GM23338 (cell line): ENCODE measurements at regions not wholly inside any gene's neighbourhood (a gene's known extent, or its start where the extent isn't known, plus 50 kb on each side); places are given as distances from the start of the nearest gene placed in this dataset.

Source experiments
- ATAC-seq: fragments of 200-7000 bp; cut with Tn5 transposase; 3 replicates; pipeline ENCODE4 v1.9.1; 2020
- DNase-seq: peaks from one replicate; pipeline ENCODE4 v3.0.0-alpha.2; 2015; ENCODE audit warnings: low spot score
- H2AFZ ChIP-seq: fragments of 200-600 bp; sonication (generic); 2 replicates; pipeline ENCODE4 v1.8.0; 2016; ENCODE audit warnings: antibody characterized with exemption, mild to moderate bottlenecking, moderate library complexity
- H3F3A ChIP-seq: fragments of 200-600 bp; sonication (generic); replicated peaks from 2 replicates; pipeline ENCODE4 v1.8.0; 2017; ENCODE audit warnings: antibody characterized with exemption, mixed run types, low read depth
- H3K27ac ChIP-seq: fragments of 200-600 bp; sonication (generic); 2 replicates; pipeline ENCODE4 v1.6.1; 2016; ENCODE audit warnings: low read depth
- H3K27me3 ChIP-seq: fragments of 200-600 bp; sonication (generic); 2 replicates; pipeline ENCODE4 v1.8.0; 2016; ENCODE audit warnings: mild to moderate bottlenecking, mixed run types, moderate library complexity; ENCODE audit not compliant: insufficient read depth
- H3K36me3 ChIP-seq: fragments of 200-600 bp; sonication (generic); 2 replicates; pipeline ENCODE4 v1.8.0; 2016; ENCODE audit warnings: mild to moderate bottlenecking; ENCODE audit not compliant: insufficient read depth
- H3K4me1 ChIP-seq: fragments of 200-600 bp; sonication (generic); 2 replicates; pipeline ENCODE4 v1.8.0; 2016; ENCODE audit warnings: mild to moderate bottlenecking, moderate library complexity; ENCODE audit not compliant: insufficient read depth
- H3K4me2 ChIP-seq: fragments of 200-600 bp; sonication (generic); 2 replicates; pipeline ENCODE4 v1.7.1; 2017; ENCODE audit warnings: mixed run types
- H3K4me3 ChIP-seq: fragments of 200-600 bp; sonication (generic); 2 replicates; pipeline ENCODE4 v1.6.1; 2016; ENCODE audit warnings: mixed run types
- H3K79me2 ChIP-seq: fragments of 200-600 bp; sonication (generic); replicated peaks from 2 replicates; pipeline ENCODE4 v1.8.0; 2017; ENCODE audit warnings: mild to moderate bottlenecking; ENCODE audit not compliant: insufficient read depth
- H3K9me2 ChIP-seq: fragments of 200-600 bp; sonication (generic); 2 replicates; pipeline ENCODE4 v1.8.0; 2017; ENCODE audit not compliant: insufficient read depth
- H4K20me1 ChIP-seq: fragments of 200-600 bp; sonication (generic); replicated peaks from 2 replicates; pipeline ENCODE4 v1.8.0; 2017; ENCODE audit warnings: mild to moderate bottlenecking; ENCODE audit not compliant: insufficient read depth
- H3K27ac Mint-ChIP-seq: 2 replicates; pipeline ENCODE4 v1.8.0; 2020; ENCODE audit warnings: inconsistent platforms, mild to moderate bottlenecking, moderate library complexity, mixed read lengths
- H3K27me3 Mint-ChIP-seq: 3 replicates; pipeline ENCODE4 v1.8.0; 2022; ENCODE audit warnings: low read depth, mild to moderate bottlenecking, moderate library complexity, mixed read lengths, inconsistent platforms; ENCODE audit not compliant: insufficient read depth, poor library complexity
- H3K36me3 Mint-ChIP-seq: 3 replicates; pipeline ENCODE4 v1.8.0; 2021; ENCODE audit warnings: low read depth, mild to moderate bottlenecking, inconsistent platforms, moderate library complexity, mixed read lengths
- H3K4me1 Mint-ChIP-seq: 3 replicates; pipeline ENCODE4 v1.8.0; 2020; ENCODE audit warnings: mild to moderate bottlenecking, inconsistent platforms, mixed read lengths
- H3K4me3 Mint-ChIP-seq: 3 replicates; pipeline ENCODE4 v1.8.0; 2021; ENCODE audit warnings: moderate library complexity, mild to moderate bottlenecking, inconsistent platforms, mixed read lengths
- H3K9me3 Mint-ChIP-seq: 3 replicates; pipeline ENCODE4 v1.8.0; 2020; ENCODE audit warnings: moderate library complexity, mild to moderate bottlenecking, inconsistent platforms, mixed read lengths
- CTCF ChIP-seq, 2 experiments: fragments of 200-600 bp in 1 of 2; sonication (generic) in 1 of 2; conservative IDR thresholded peaks; 2 replicates each; pipeline versions ENCODE4 v1.5.1 to v1.6.1; 2016 to 2017; ENCODE audit warnings: antibody characterized with exemption in 2 of 2, low read depth in 2 of 2, mild to moderate bottlenecking in 2 of 2, moderate library complexity in 1 of 2
- ETS1 ChIP-seq: IDR thresholded peaks from 2 replicates; pipeline ENCODE4 v1.6.1; 2016; ENCODE audit warnings: antibody characterized with exemption
- EZH2phosphoT487 ChIP-seq: fragments of 200-600 bp; sonication (generic); IDR thresholded peaks from one replicate; pipeline ENCODE4 v1.8.1; 2018; ENCODE audit warnings: antibody characterized with exemption; ENCODE audit not compliant: unreplicated experiment
- NANOG ChIP-seq: IDR thresholded peaks from 2 replicates; pipeline ENCODE4 v1.6.1; 2016; ENCODE audit warnings: antibody characterized with exemption, borderline replicate concordance
- POLR2AphosphoS5 ChIP-seq: IDR thresholded peaks from 2 replicates; pipeline ENCODE4 v1.6.1; 2016; ENCODE audit warnings: antibody characterized with exemption, low read depth
- REST ChIP-seq: IDR thresholded peaks from one replicate; pipeline ENCODE4 v1.6.1; 2018; ENCODE audit warnings: antibody characterized with exemption; ENCODE audit not compliant: unreplicated experiment
- STAT1 ChIP-seq: IDR thresholded peaks from one replicate; pipeline ENCODE4 v1.6.1; 2016; ENCODE audit warnings: antibody characterized with exemption; ENCODE audit not compliant: unreplicated experiment
- ZNF331 ChIP-seq: fragments of 250-450 bp; sonication (Bioruptor Pico); IDR thresholded peaks from 2 replicates; pipeline ENCODE4 v1.5.0; 2020; ENCODE audit warnings: low read depth, mild to moderate bottlenecking, moderate library complexity
- ZNF462 ChIP-seq: fragments of 250-450 bp; sonication (Bioruptor Pico); IDR thresholded peaks from 2 replicates; pipeline ENCODE4 v1.5.0; 2020; ENCODE audit warnings: mild to moderate bottlenecking, moderate library complexity

GRCh38 chr22:23419931-23420330, 160.2 kb downstream of the IGLL1 start (continued):
- TF ChIP-seq REST (no peak), ETS1 (no peak)

- no peak for ATAC-seq
- no peaks in the 10 kb centered on the region for H3F3A ChIP-seq
- no peak for TF ChIP-seq ZNF462 (CRISPR knock-in tag)
- no peak for TF ChIP-seq REST
- no peak for TF ChIP-seq EZH2phosphoT487
- TF ChIP-seq CTCF (conservative IDR thresholded peaks at IDR 0.05; ENCODE audit: low read depth in 2 of 2), result no peak
- no peak for TF ChIP-seq NANOG
- no peak for TF ChIP-seq STAT1
- no peak for TF ChIP-seq ZNF331
- TF ChIP-seq POLR2AphosphoS5, result no peak
These were observed 160.9 kb downstream of the IGLL1 start for GRCh38 chr22:23419171-23419570.

More at GRCh38 chr22:23419171-23419570, 160.9 kb downstream of the IGLL1 start:
- no peak overlapping the region for H3K27ac Mint-ChIP-seq
- no peaks in the 10 kb centered on the region for H3K27me3 ChIP-seq
- H3K4me2 ChIP-seq, result no peak overlapping the region
- no peaks in the 10 kb centered on the region for H3K4me1 ChIP-seq
- no peaks in the 10 kb centered on the region for H4K20me1 ChIP-seq
- no peaks in the 10 kb centered on the region for H3K36me3 ChIP-seq
- H3K9me3 Mint-ChIP-seq, result no peaks in the 10 kb centered on the region
- H3K36me3 Mint-ChIP-seq, result no peaks in the 10 kb centered on the region
- H3K9me2 ChIP-seq, result no peaks in the 10 kb centered on the region
- no peak overlapping the region for H2AFZ ChIP-seq
- H3K79me2 ChIP-seq, result no peaks in the 10 kb centered on the region
- H3K4me3 Mint-ChIP-seq, result no peak overlapping the region
- H3K4me3 ChIP-seq, result no peak overlapping the region
- no peak overlapping the region for H3K27ac ChIP-seq
- H3K27me3 Mint-ChIP-seq, result peaks cover 7% of the 10 kb centered on the region
- H3K4me1 Mint-ChIP-seq, result peaks cover 2% of the 10 kb centered on the region; the same call in 1 of the 3 replicates
- DNase-seq, result no peak
